H1 (cell line): ENCODE measurements at regions not wholly inside any gene's neighbourhood (a gene's known extent, or its start where the extent isn't known, plus 50 kb on each side); places are given as distances from the start of the nearest gene placed in this dataset.

Experiments used
- ZNF274 ChIP-seq: IDR thresholded peaks from 2 replicates; pipeline ENCODE4 v1.7.0; 2012; ENCODE audit warnings: low read length, borderline replicate concordance; ENCODE audit errors: extremely low read depth
- TF ChIP-seq, protein P1 (sequence below): IDR thresholded peaks from 2 replicates; pipeline ENCODE4 v1.6.1; 2012; ENCODE audit warnings: inconsistent platforms

DNA sequence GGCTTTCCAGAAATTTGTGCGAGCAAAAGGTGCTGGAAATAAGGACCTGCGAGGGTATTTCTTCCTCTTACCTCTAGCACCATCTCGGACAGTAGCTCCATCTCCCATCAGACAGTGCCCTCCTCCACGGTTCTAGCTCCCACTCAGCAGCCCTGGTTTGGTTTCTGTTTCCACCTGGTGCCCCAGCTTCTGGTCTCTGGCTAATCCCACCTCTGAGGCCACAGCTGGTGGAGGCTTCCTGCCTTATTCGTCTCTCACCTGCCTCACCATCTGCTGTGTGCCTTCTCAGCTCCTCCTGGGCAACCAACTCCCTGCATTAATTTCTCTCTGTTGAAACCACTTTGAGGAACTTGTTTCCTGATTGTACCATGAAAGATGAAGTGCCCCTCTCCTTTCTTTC, 162.4 kb upstream of the CDYL start (continued):
- TF ChIP-seq ZNF274: no peak
- TF ChIP-seq, protein P1, sequence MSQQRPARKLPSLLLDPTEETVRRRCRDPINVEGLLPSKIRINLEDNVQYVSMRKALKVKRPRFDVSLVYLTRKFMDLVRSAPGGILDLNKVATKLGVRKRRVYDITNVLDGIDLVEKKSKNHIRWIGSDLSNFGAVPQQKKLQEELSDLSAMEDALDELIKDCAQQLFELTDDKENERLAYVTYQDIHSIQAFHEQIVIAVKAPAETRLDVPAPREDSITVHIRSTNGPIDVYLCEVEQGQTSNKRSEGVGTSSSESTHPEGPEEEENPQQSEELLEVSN: no peak
